Gastroesophageal sphincter (tissue), 4 donors: ENCODE measurements at regions not wholly inside any gene's neighbourhood (a gene's known extent, or its start where the extent isn't known, plus 50 kb on each side); places are given as distances from the start of the nearest gene placed in this dataset.
A peak's percentile ranks its signal among the peaks of the same experiment; 100 is the strongest.

Source experiments
- ATAC-seq: fragments of 150-250 bp; one replicate; pipeline ENCODE4 v1.9.1; 2016; ENCODE audit warnings: mild to moderate bottlenecking, moderate library complexity
- H3K27ac ChIP-seq, 4 donors: fragments of 200-600 bp; sonication (generic) in 3 of 4; 1 replicate in 3 of 4; 2 replicates in 1 of 4; pipeline ENCODE4 v1.5.1; 2016 to 2019
- H3K27me3 ChIP-seq: fragments of 200-600 bp; sonication (generic); one replicate; pipeline ENCODE4 v1.5.1; 2019
- H3K36me3 ChIP-seq, 2 donors: fragments of 200-600 bp; sonication (generic); one replicate each; pipeline ENCODE4 v1.5.1; 2019; ENCODE audit warnings: control low read depth in 1 of 2
- H3K4me1 ChIP-seq, 3 donors: fragments of 200-600 bp; sonication (generic); 1 replicate in 2 of 3; 2 replicates in 1 of 3; pipeline ENCODE4 v1.5.1; 2016 to 2019; ENCODE audit warnings: control low read depth in 2 of 3
- H3K4me3 ChIP-seq, 2 donors: fragments of 200-600 bp; sonication (generic); one replicate each; pipeline ENCODE4 v1.5.1; 2019; ENCODE audit warnings: mild to moderate bottlenecking in 1 of 2, moderate library complexity in 1 of 2
- H3K9me3 ChIP-seq, 3 donors: fragments of 200-600 bp; sonication (generic); one replicate each; pipeline ENCODE4 v1.5.1; 2017 to 2019; ENCODE audit warnings: control low read depth in 2 of 3
- CTCF ChIP-seq, 4 experiments: fragments of 200-600 bp in 2 of 4; fragments of 450-650 bp in 2 of 4; sonication (generic) in 1 of 4; IDR thresholded peaks; one replicate each; pipeline ENCODE4 v1.5.1; 2017 to 2019; ENCODE audit warnings: antibody characterized with exemption in 4 of 4, mild to moderate bottlenecking in 2 of 4, moderate library complexity in 2 of 4
- EP300 ChIP-seq: sonication (generic); formaldehyde crosslinking; IDR thresholded peaks from one replicate; pipeline ENCODE4 v1.6.1; 2017; ENCODE audit warnings: antibody characterized with exemption, mild to moderate bottlenecking
- POLR2A ChIP-seq, 2 donors: fragments of 450-650 bp; IDR thresholded peaks; one replicate each; pipeline ENCODE4 v1.6.1; 2017; ENCODE audit warnings: antibody characterized with exemption in 2 of 2, mild to moderate bottlenecking in 2 of 2, moderate library complexity in 1 of 2
- POLR2AphosphoS5 ChIP-seq: sonication (generic); formaldehyde crosslinking; IDR thresholded peaks from one replicate; pipeline ENCODE4 v1.6.1; 2017; ENCODE audit warnings: antibody characterized with exemption
- WGBS, 2 donors: methylation state at CpG; one replicate each; pipeline ENCODE4 v1.1.5; 2018; ENCODE audit warnings: low coverage in 1 of 2; 5-methylcytosine and 5-hydroxymethylcytosine counted together

GRCh38 chr3:107958146-107958545 is 132.7 kb downstream of the CD47 start:
- peak overlapping the region in 1 of 2 donors; percentile 49 for H3K4me3 ChIP-seq
- ATAC-seq = no peak
- H3K27me3 ChIP-seq = no peaks in the 10 kb centered on the region
- TF ChIP-seq POLR2AphosphoS5 = no peak
- no peak for TF ChIP-seq EP300
- TF ChIP-seq CTCF (IDR thresholded peaks at IDR 0.05) = no peak
- TF ChIP-seq POLR2A (IDR thresholded peaks at IDR 0.05) = no peak
- H3K27ac ChIP-seq = peak overlapping the region; percentile 78 to 99 (median 84)
- H3K4me1 ChIP-seq = peaks cover 11 to 29% (median 14%) of the 10 kb centered on the region in 3 donors
- no peaks in the 10 kb centered on the region for H3K36me3 ChIP-seq
- WGBS, 2 donors = 86% methylated on average over 1 of the region's 1 CpG; no CpG with 5 or more reads in 1 of the 2 donors
- H3K9me3 ChIP-seq = no peaks in the 10 kb centered on the region

GRCh38 chr3:107956991-107957900 is 133.6 kb downstream of the CD47 start:
- Histone ChIP-seq H3K27ac (peak overlapping the region; percentile 78 to 99 (median 84)), H3K4me3 (peak overlapping the region; percentile 27 to 49), H3K4me1 (peaks cover 11 to 29% (median 14%) of the 10 kb centered on the region in 3 donors), H3K27me3 (no peaks in the 10 kb centered on the region), H3K9me3 (no peaks in the 10 kb centered on the region), H3K36me3 (no peaks in the 10 kb centered on the region)
- no peak for TF ChIP-seq CTCF (IDR thresholded peaks at IDR 0.05)
- peak; percentile 95 for TF ChIP-seq POLR2AphosphoS5
- ATAC-seq = peak; percentile 95
- WGBS, 2 donors = 0 to 4% methylated on average over 6 to 10 of the region's 10 CpGs

GRCh38 chr3:107954845-107955244 is 136.0 kb downstream of the CD47 start:
- no peak for ATAC-seq
- TF ChIP-seq POLR2A (IDR thresholded peaks at IDR 0.05) (no peak), CTCF (IDR thresholded peaks at IDR 0.05) (no peak), POLR2AphosphoS5 (no peak), EP300 (no peak)
- H3K9me3 ChIP-seq = no peaks in the 10 kb centered on the region
- no peaks in the 10 kb centered on the region for H3K36me3 ChIP-seq
- H3K4me3 ChIP-seq = no peak overlapping the region
- H3K27me3 ChIP-seq = no peaks in the 10 kb centered on the region
- WGBS, 2 donors = 78 to 89% methylated on average over 2 of the region's 2 CpGs
- H3K27ac ChIP-seq = no peak overlapping the region
- H3K4me1 ChIP-seq = peaks cover 11 to 36% (median 20%) of the 10 kb centered on the region in 3 donors

GRCh38 chr3:107953722-107954121 is 137.1 kb downstream of the CD47 start:
- TF ChIP-seq CTCF (IDR thresholded peaks at IDR 0.05) = no peak
- no peak for TF ChIP-seq POLR2AphosphoS5
- Histone ChIP-seq H3K4me1 (peaks cover 11 to 30% (median 20%) of the 10 kb centered on the region in 3 donors), H3K27me3 (no peaks in the 10 kb centered on the region), H3K4me3 (no peak overlapping the region), H3K9me3 (no peaks in the 10 kb centered on the region), H3K36me3 (no peaks in the 10 kb centered on the region), H3K27ac (no peak overlapping the region)
- ATAC-seq = no peak
- WGBS, 2 donors = 63% methylated on average over 3 of the region's 3 CpGs; no CpG with 5 or more reads in 1 of the 2 donors

GRCh38 chr3:107951126-107951525 is 139.7 kb downstream of the CD47 start:
- Histone ChIP-seq H3K4me1 (peaks cover 0 to 7% (median 5%) of the 10 kb centered on the region in 3 donors), H3K4me3 (no peak overlapping the region), H3K36me3 (no peaks in the 10 kb centered on the region), H3K27me3 (no peaks in the 10 kb centered on the region), H3K27ac (peak overlapping the region in 1 of 4 donors; percentile 21), H3K9me3 (no peaks in the 10 kb centered on the region)
- peak; percentile 11 for TF ChIP-seq POLR2AphosphoS5
- TF ChIP-seq EP300 = no peak
- no peak for TF ChIP-seq CTCF (IDR thresholded peaks at IDR 0.05)
- TF ChIP-seq POLR2A (IDR thresholded peaks at IDR 0.05) = no peak
- ATAC-seq = no peak
- WGBS, 2 donors = 21 to 33% methylated on average over 2 of the region's 2 CpGs
